Endothelial cell of umbilical vein (primary cell): ENCODE measurements at regions not wholly inside any gene's neighbourhood (a gene's known extent, or its start where the extent isn't known, plus 50 kb on each side); places are given as distances from the start of the nearest gene placed in this dataset.
"Not testable (repeated sequence)": the region's sequence is repeated elsewhere in the genome, so short reads cannot be mapped to it uniquely, and the experiment has no call there.

Experiments
- EZH2 ChIP-seq: IDR thresholded peaks from 2 replicates; pipeline ENCODE4 v1.6.1; 2012; ENCODE audit warnings: borderline replicate concordance, low read depth, mild to moderate bottlenecking, moderate library complexity, low read length, inconsistent platforms; ENCODE audit not compliant: severe bottlenecking
- FOS ChIP-seq: IDR thresholded peaks from 2 replicates; pipeline ENCODE4 v1.6.1; 2011; ENCODE audit warnings: mild to moderate bottlenecking, low read length, moderate library complexity, borderline replicate concordance; ENCODE audit not compliant: insufficient read depth
- JUN ChIP-seq: IDR thresholded peaks from 2 replicates; pipeline ENCODE4 v1.6.1; 2011; ENCODE audit warnings: borderline replicate concordance, low read depth; ENCODE audit not compliant: insufficient read length, insufficient read depth
- POLR2A ChIP-seq: IDR thresholded peaks from 2 replicates; pipeline ENCODE4 v1.6.1; 2012; ENCODE audit warnings: low read depth, mild to moderate bottlenecking, control low read depth, low read length
- POLR2AphosphoS5 ChIP-seq: IDR thresholded peaks from 2 replicates; pipeline ENCODE4 v1.6.1; 2012; ENCODE audit warnings: low read depth, mild to moderate bottlenecking, control low read depth, low read length, moderate library complexity; ENCODE audit not compliant: insufficient read depth
- TF ChIP-seq, protein P1 (sequence below), 2 donors: IDR thresholded peaks; 1 replicate in 1 of 2; 2 replicates in 1 of 2; pipeline ENCODE4 v1.5.1; 2011; ENCODE audit warnings: low read length in 2 of 2, mild to moderate bottlenecking in 2 of 2, moderate library complexity in 2 of 2, control low read depth in 1 of 2, inconsistent platforms in 1 of 2, low read depth in 1 of 2; ENCODE audit not compliant: insufficient read depth in 1 of 2; ENCODE audit errors: extremely low read depth in 1 of 2
- TF ChIP-seq, protein P2 (sequence below): IDR thresholded peaks from 2 replicates; pipeline ENCODE4 v1.6.1; 2011; ENCODE audit not compliant: insufficient read depth, insufficient read length

DNA sequence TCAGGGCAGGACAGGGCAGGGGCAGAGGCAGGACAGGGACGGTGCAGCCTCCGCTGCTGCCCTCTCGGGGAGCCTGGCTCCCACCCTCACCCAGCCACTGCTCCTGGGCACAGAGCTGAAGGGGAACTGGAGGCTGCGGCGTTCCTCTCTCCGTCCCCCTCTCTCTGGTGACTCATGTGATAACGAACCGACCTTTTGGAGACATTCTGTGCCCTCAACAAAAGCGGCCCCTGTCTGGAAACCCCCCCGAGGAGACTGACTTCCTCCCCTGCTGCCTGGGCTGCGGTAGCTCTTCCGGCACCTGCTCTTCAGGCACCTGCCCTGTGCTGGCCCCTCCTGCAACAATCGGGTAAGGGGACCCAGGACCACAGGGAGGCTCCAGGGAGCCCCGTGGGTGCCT, 5419.6 kb upstream of the TPTE start:
- TF ChIP-seq, protein P1, sequence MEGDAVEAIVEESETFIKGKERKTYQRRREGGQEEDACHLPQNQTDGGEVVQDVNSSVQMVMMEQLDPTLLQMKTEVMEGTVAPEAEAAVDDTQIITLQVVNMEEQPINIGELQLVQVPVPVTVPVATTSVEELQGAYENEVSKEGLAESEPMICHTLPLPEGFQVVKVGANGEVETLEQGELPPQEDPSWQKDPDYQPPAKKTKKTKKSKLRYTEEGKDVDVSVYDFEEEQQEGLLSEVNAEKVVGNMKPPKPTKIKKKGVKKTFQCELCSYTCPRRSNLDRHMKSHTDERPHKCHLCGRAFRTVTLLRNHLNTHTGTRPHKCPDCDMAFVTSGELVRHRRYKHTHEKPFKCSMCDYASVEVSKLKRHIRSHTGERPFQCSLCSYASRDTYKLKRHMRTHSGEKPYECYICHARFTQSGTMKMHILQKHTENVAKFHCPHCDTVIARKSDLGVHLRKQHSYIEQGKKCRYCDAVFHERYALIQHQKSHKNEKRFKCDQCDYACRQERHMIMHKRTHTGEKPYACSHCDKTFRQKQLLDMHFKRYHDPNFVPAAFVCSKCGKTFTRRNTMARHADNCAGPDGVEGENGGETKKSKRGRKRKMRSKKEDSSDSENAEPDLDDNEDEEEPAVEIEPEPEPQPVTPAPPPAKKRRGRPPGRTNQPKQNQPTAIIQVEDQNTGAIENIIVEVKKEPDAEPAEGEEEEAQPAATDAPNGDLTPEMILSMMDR (IDR thresholded peaks at IDR 0.05; ENCODE audit: extremely low read depth in 1 of 2, insufficient read depth in 1 of 2, low read depth in 1 of 2, low read length in 2 of 2) = not testable (repeated sequence)
- not testable (repeated sequence) for TF ChIP-seq POLR2A, POLR2AphosphoS5, EZH2, JUN, FOS
- TF ChIP-seq, protein P2, sequence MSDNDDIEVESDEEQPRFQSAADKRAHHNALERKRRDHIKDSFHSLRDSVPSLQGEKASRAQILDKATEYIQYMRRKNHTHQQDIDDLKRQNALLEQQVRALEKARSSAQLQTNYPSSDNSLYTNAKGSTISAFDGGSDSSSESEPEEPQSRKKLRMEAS = not testable (repeated sequence)
